HG03342 (cell line): ENCODE measurements at regions not wholly inside any gene's neighbourhood (a gene's known extent, or its start where the extent isn't known, plus 50 kb on each side); places are given as distances from the start of the nearest gene placed in this dataset.
"Not testable (repeated sequence)": the region's sequence is repeated elsewhere in the genome, so short reads cannot be mapped to it uniquely, and the experiment has no call there.

Experiments used
- ATAC-seq: cut with Tn5 transposase; IDR thresholded peaks from one replicate; pipeline ENCODE4 v1.9.1; 2021; ENCODE audit warnings: mild to moderate bottlenecking, moderate library complexity; ENCODE audit not compliant: unreplicated experiment

DNA sequence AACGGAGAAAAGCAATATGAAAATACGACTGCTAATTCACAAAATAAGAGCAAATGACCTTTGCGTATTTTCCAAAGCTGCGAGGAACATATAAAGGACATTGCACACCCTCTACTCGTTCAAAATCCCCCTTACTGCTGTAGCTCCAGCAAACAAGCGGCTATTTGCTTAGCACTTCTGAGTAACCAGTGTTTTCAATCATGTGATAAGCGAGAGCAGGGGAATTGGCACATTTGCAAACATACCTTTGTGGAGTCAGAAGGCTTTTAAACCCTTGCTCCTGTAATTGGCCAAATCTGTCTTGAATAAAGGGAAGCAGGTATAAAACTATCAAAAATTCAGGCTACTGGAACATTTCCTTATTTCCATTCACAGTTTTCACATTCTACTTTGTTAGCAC is 610.2 kb downstream of the UBE2NL start:
- ATAC-seq = no peak

- no peak for ATAC-seq
Measured at GRCh38 chrX:144531877-144532276, 648.0 kb downstream of the UBE2NL start.

- ATAC-seq = no peak
Measured at GRCh38 chrX:144566592-144566991, 680.7 kb upstream of the SPANXN1 start.

GRCh38 chrX:144586756-144587155 is 660.5 kb upstream of the SPANXN1 start:
- ATAC-seq = no peak

- no peak for ATAC-seq
Measured at GRCh38 chrX:144592036-144592435, 655.3 kb upstream of the SPANXN1 start.

GRCh38 chrX:144601010-144601409 is 646.3 kb upstream of the SPANXN1 start:
- no peak for ATAC-seq

DNA sequence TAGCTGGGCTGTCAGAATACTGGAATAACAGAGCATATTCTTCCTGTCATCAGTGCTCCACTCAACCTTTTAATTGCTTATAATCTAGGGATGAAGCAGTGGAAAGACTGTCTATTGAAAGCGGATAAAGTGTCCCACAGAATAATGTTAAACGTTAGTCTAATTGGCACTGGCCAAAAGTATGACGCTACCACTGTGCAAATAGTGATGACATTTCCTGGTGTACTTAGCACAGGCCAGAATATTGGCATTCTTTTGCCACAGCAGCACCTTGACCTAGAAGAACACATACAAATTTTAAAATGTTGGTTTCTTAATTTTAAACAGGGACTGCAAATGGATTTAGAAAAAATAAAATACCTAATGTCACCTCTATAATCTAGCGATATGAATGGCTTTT is 635.2 kb upstream of the SPANXN1 start:
- no peak for ATAC-seq

DNA sequence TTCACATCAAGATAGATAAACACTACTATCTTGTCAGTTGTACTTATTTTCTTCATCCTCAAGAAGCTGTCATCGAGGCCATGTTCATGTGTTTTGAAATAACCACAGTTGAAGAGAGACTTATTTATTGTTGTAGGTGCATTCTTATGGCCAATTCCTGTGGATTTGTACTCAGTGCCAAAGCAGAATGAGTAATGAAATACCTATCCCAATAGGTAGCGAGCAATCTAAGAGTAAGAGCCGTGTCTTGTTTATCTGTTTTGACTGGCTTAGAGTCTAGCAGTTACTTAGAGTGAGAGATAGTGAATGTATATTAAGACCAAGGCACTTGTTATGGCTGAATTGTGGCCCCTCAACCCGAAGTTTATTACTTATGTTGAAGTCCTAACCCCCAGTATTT is 631.0 kb upstream of the SPANXN1 start:
- no peak for ATAC-seq

DNA sequence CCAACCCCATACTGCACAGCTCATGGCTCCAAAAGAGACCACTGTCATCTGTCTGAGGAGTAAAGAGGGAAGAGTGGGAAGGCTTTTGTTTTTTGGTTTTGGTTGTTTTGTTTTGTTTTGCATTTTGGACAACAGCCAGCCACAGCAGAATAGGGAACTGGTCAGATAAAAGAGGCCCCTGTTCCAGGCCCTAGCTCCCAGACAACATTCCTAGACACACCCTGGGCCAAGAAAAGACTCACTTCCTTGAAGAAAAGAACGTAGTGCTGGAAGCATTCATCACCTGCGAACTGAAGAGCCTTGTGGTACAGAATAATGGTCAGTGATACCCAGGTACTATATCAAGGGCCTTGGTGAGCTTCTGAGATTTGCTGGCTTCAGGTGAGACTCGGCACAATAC is 619.4 kb upstream of the SPANXN1 start:
- no peak for ATAC-seq

DNA sequence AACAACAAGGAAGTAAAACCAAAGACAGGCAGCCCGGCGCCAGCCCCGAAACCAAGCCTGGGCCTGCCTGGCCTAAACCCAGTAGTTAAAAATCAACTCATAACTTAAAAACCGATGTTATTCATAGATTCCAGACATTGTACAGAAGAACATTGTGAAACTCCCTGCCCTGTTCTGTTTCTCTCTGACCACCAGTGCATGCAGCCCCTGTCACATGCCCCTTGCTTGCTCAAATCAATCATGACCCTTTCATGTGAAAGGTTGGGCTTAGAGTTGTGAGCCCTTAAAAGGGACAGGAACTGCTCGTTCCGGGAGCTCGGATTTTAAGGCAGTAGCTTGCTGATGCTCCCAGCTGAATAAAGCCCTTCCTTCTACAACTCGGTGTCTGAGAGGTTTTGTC is 612.9 kb upstream of the SPANXN1 start:
- not testable (repeated sequence) for ATAC-seq

DNA sequence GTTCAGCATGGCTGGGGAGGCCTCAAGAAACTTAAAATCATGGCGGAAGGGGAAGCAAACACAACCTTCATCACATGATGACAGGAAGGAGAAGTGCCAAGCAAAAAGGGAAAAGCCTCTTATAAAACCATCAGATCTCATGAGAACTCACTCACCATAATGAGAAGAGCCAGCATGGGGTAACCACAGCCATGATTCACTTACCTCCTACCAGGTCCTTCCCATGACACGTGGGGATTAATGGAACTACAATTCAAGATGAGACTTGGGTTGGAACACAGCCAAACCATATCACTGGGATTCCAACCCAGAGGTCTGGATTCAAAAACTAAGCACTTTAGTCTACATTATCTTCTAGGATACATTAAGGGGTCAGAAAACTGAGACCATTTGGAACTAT is 609.6 kb upstream of the SPANXN1 start:
- ATAC-seq = no peak

DNA sequence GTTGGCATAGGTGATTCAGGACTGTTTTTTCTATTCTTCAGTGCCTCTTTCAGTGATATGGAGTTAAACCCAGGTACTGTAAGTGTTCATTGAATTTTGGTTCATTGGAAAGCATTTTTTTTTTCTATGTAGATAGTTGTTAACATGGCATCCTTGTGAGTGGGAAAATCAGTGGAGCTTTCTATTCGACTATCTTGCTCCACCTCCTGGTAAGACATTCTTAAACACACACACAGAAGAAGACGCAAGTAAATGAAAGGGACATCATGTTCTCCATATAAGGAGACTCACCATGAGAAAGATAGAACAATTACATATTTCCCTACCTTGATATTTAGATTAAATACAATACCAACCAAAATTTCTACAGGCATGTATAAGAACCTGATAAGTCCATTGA is 598.5 kb upstream of the SPANXN1 start:
- no peak for ATAC-seq

GRCh38 chrX:144681501-144681900 is 565.8 kb upstream of the SPANXN1 start:
- no peak for ATAC-seq

DNA sequence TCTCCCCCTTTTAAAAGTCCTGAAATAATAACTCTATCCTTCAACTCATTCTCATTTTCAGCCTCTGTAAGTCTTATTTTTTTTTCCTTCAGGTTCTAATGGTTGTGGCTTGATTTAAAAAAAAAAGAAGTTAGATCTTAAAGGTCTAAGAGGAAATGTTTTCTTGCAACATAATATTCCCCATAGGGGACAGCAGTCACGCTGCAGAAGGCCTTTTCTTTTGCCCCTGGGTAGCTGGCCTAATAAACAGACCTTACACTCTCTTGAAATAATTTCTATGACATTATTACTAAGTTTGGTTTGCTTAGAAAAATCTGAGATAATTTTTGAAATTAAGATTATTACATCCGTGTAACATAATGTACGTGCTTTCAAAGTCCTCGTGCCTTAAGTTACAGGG is 564.1 kb upstream of the SPANXN1 start:
- no peak for ATAC-seq

GRCh38 chrX:144709841-144710240 is 537.5 kb upstream of the SPANXN1 start:
- no peak for ATAC-seq

- ATAC-seq = no peak
Measured at GRCh38 chrX:144715337-144715736, 532.0 kb upstream of the SPANXN1 start.

GRCh38 chrX:144716187-144716586 is 531.1 kb upstream of the SPANXN1 start:
- ATAC-seq = no peak

GRCh38 chrX:144717682-144718081 is 529.6 kb upstream of the SPANXN1 start:
- ATAC-seq = no peak

GRCh38 chrX:144722307-144722706 is 525.0 kb upstream of the SPANXN1 start:
- ATAC-seq = no peak

- ATAC-seq = no peak
Measured at GRCh38 chrX:144730471-144730870, 516.8 kb upstream of the SPANXN1 start.

DNA sequence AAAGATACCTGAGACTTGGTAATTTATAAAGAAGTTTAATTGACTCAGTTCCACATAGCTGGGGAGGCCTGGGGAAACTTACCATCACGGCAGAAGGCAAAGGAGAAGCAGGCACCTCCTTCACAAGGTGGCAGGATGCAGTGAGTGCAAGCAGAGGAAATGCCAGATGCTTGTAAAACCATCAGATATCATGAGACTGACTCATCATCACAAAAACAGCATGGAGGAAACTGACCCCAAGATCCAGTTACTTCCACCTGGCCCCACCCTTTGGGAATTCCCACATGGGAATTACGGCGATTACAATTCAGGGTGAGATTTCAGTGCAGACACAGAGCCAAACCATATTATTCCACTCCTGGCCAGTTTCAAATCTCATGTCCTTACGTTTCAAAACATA is 514.7 kb upstream of the SPANXN1 start:
- no peak for ATAC-seq

DNA sequence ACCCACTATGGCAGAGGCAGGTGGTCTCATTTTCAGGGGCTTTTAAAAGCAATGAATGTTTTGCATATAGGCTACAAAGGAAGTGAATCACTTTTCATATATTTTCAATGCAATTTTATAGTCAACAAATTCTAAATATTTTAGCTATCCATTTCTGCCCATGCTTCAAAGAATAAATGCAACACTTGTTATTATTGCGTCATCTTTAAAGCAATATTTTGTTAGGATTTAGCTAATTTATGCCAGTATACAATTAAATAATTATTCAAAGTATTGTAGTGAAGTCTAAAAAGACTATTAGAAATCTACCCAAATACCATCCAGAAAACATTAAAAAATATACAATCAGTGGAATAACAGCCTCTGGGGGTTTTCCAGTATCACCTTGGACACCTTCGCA is 509.1 kb upstream of the SPANXN1 start:
- no peak for ATAC-seq

DNA sequence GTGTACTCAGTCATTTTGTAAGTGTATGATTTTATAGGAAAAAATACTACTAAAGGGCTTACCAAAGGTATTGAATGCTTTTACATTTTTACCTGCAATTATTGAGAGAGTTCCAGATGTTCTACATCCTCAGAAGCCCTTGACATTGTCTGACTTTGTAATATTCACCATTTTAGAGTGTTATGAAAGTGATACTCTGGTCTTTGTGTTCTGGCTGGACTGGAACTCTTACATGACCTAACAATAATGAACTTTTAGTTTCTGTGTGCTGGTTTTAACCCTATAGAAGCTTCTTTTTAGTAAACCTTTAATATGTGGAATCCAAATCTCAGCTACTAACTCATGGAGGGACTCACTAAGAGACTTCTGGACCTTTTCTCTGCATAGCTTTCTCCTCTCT is 478.8 kb upstream of the SPANXN1 start:
- ATAC-seq = no peak

GRCh38 chrX:144783528-144783927 is 463.8 kb upstream of the SPANXN1 start:
- ATAC-seq = not testable (repeated sequence)
